H1 (cell line): ENCODE measurements at regions not wholly inside any gene's neighbourhood (a gene's known extent, or its start where the extent isn't known, plus 50 kb on each side); places are given as distances from the start of the nearest gene placed in this dataset.

Experiments used
- CTCF ChIA-PET: fragments of 300-600 bp; sonication (Branson Sonifier 250); formaldehyde crosslinking; loops from one replicate; lab custom pipeline; 2021; ENCODE audit not compliant: partially characterized antibody; lab: Charles Lee
- POLR2A ChIA-PET: fragments of 300-600 bp; sonication (Branson Sonifier 250); formaldehyde crosslinking; loops from one replicate; lab custom pipeline; 2021; ENCODE audit warnings: inconsistent platforms; ENCODE audit not compliant: partially characterized antibody; lab: Charles Lee
- DNase-seq, 2 experiments: peaks; one replicate each; pipeline versions ENCODE4 v3.0.0 to v3.0.0-alpha.2; 2010 to 2022; ENCODE audit warnings: low spot score in 2 of 2, low read depth in 1 of 2, mixed read lengths in 1 of 2
- FAIRE-seq: peaks from 2 replicates; lab custom pipeline; 2011; peaks lifted over from hg19 to GRCh38; lab: Jason Lieb, UNC
- H2AFZ ChIP-seq: 2 replicates; pipeline ENCODE4 v1.8.1; 2012; ENCODE audit warnings: low read length, inconsistent platforms
- H2AK5ac ChIP-seq: 2 replicates; pipeline ENCODE4 v1.6.1; 2013; ENCODE audit warnings: low read depth, low read length
- H2BK120ac ChIP-seq: replicated peaks from 2 replicates; pipeline ENCODE3; 2013; ENCODE audit warnings: low read depth, low read length, inconsistent platforms
- H2BK12ac ChIP-seq: 2 replicates; pipeline ENCODE4 v1.6.1; 2013; ENCODE audit warnings: low read depth, low read length
- H2BK15ac ChIP-seq: 2 replicates; pipeline ENCODE4 v1.6.1; 2013; ENCODE audit warnings: low read length
- H2BK20ac ChIP-seq: 2 replicates; pipeline ENCODE4 v1.6.1; 2013; ENCODE audit warnings: low read length
- H2BK5ac ChIP-seq: 2 replicates; pipeline ENCODE4 v1.6.1; 2013; ENCODE audit warnings: low read depth, low read length
- H3K14ac ChIP-seq: 2 replicates; pipeline ENCODE4 v1.6.1; 2013; ENCODE audit warnings: inconsistent platforms; ENCODE audit not compliant: insufficient read length
- H3K18ac ChIP-seq: 2 replicates; pipeline ENCODE4 v1.6.1; 2013; ENCODE audit warnings: low read length; ENCODE audit errors: extremely low read depth
- H3K23ac ChIP-seq: 2 replicates; pipeline ENCODE4 v1.6.1; 2013; ENCODE audit warnings: inconsistent platforms; ENCODE audit not compliant: insufficient read length
- H3K23me2 ChIP-seq: 2 replicates; pipeline ENCODE4 v1.6.1; 2013; ENCODE audit warnings: low read depth, low read length
- H3K27ac ChIP-seq: 2 replicates; pipeline ENCODE4 v1.6.1; 2011; ENCODE audit warnings: low read depth, low read length, inconsistent platforms
- H3K27me3 ChIP-seq, 4 experiments: replicated peaks in 1 of 4; 1 replicate in 1 of 4; 2 replicates in 3 of 4; pipeline versions ENCODE4 v1.6.1 to v1.8.1; 2011 to 2013; ENCODE audit warnings: low read length in 3 of 4, mild to moderate bottlenecking in 3 of 4, inconsistent platforms in 2 of 4, mixed read lengths in 2 of 4, moderate library complexity in 1 of 4; ENCODE audit not compliant: control insufficient read depth in 3 of 4, insufficient read depth in 3 of 4; ENCODE audit errors: extremely low read depth in 1 of 4
- H3K36me3 ChIP-seq, 4 experiments: 2 replicates each; pipeline versions ENCODE4 v1.6.1 to v1.8.1; 2011 to 2013; ENCODE audit warnings: mild to moderate bottlenecking in 4 of 4, low read length in 3 of 4, moderate library complexity in 2 of 4, control low read depth in 1 of 4, inconsistent platforms in 1 of 4; ENCODE audit not compliant: insufficient read depth in 4 of 4, control insufficient read depth in 2 of 4
- H3K4ac ChIP-seq: replicated peaks from 2 replicates; pipeline ENCODE3; 2013; ENCODE audit warnings: low read length, low read depth, mixed read lengths, inconsistent platforms; ENCODE audit not compliant: insufficient read length
- H3K4me1 ChIP-seq, 4 experiments: replicated peaks in 1 of 4; 1 replicate in 1 of 4; 2 replicates in 3 of 4; pipeline versions ENCODE4 v1.6.1 to v1.8.1; 2011 to 2013; ENCODE audit warnings: low read length in 3 of 4, inconsistent platforms in 2 of 4, mixed read lengths in 1 of 4; ENCODE audit not compliant: insufficient read depth in 4 of 4, control insufficient read depth in 3 of 4
- H3K4me2 ChIP-seq, 2 experiments: 2 replicates each; pipeline versions ENCODE4 v1.6.1 to v1.8.1; 2011 to 2013; ENCODE audit warnings: low read depth in 2 of 2, low read length in 2 of 2, control low read depth in 1 of 2, inconsistent platforms in 1 of 2, mild to moderate bottlenecking in 1 of 2; ENCODE audit not compliant: insufficient read depth in 1 of 2
- H3K4me3 ChIP-seq, 4 experiments: fragments of 200-600, 300-600 bp in 1 of 4; sonication (generic), shearing (Covaris generic), sonication (Bioruptor Twin) in 1 of 4; 2 replicates each; pipeline versions ENCODE4 v1.5.1 to v1.8.1; 2011 to 2016; ENCODE audit warnings: low read length in 4 of 4, low read depth in 3 of 4, control low read depth in 2 of 4, inconsistent platforms in 2 of 4, mild to moderate bottlenecking in 2 of 4, mixed read lengths in 1 of 4, moderate library complexity in 1 of 4; ENCODE audit not compliant: insufficient read depth in 2 of 4; ENCODE audit errors: extremely low read depth in 1 of 4
- H3K56ac ChIP-seq: replicated peaks from 2 replicates; pipeline ENCODE3; 2013; ENCODE audit warnings: low read depth, mild to moderate bottlenecking, mixed read lengths, low read length, inconsistent platforms; ENCODE audit not compliant: insufficient read length
- H3K79me1 ChIP-seq: 2 replicates; pipeline ENCODE4 v1.6.1; 2013; ENCODE audit warnings: low read depth, low read length, control low read depth
- H3K79me2 ChIP-seq, 2 experiments: 2 replicates each; pipeline versions ENCODE4 v1.6.1 to v1.8.1; 2012 to 2013; ENCODE audit warnings: low read length in 2 of 2, mild to moderate bottlenecking in 2 of 2, inconsistent platforms in 1 of 2; ENCODE audit not compliant: insufficient read depth in 2 of 2, control insufficient read depth in 1 of 2
- H3K9ac ChIP-seq, 4 experiments: replicated peaks in 1 of 4; 1 replicate in 1 of 4; 2 replicates in 3 of 4; pipeline versions ENCODE4 v1.6.1 to v1.8.1; 2011 to 2013; ENCODE audit warnings: low read depth in 3 of 4, low read length in 3 of 4, control low read depth in 2 of 4, mild to moderate bottlenecking in 2 of 4, moderate library complexity in 2 of 4, inconsistent platforms in 1 of 4; ENCODE audit errors: extremely low read depth in 1 of 4
- H3K9me3 ChIP-seq, 2 experiments: 2 replicates each; pipeline versions ENCODE4 v1.6.1 to v1.8.1; 2012 to 2013; ENCODE audit warnings: mild to moderate bottlenecking in 2 of 2, moderate library complexity in 2 of 2, control low read depth in 1 of 2, inconsistent platforms in 1 of 2, low read depth in 1 of 2, low read length in 1 of 2, mixed read lengths in 1 of 2; ENCODE audit not compliant: insufficient read depth in 2 of 2
- H4K20me1 ChIP-seq, 2 experiments: replicated peaks in 1 of 2; 2 replicates each; pipeline versions ENCODE3 to v1.8.1; 2011 to 2013; ENCODE audit warnings: inconsistent platforms in 2 of 2, low read length in 2 of 2, mild to moderate bottlenecking in 1 of 2; ENCODE audit not compliant: insufficient read depth in 2 of 2, control insufficient read depth in 1 of 2
- H4K5ac ChIP-seq: 2 replicates; pipeline ENCODE4 v1.6.1; 2013; ENCODE audit warnings: low read length, low read depth, mixed read lengths, inconsistent platforms; ENCODE audit not compliant: insufficient read length
- H4K8ac ChIP-seq: 2 replicates; pipeline ENCODE4 v1.8.0; 2013; ENCODE audit warnings: mild to moderate bottlenecking, moderate library complexity, low read length, inconsistent platforms; ENCODE audit not compliant: insufficient read depth; ENCODE audit errors: extremely low read depth
- H4K91ac ChIP-seq: replicated peaks from 2 replicates; pipeline ENCODE3; 2013; ENCODE audit warnings: low read length, mixed read lengths, inconsistent platforms; ENCODE audit not compliant: insufficient read length
- BCL11A ChIP-seq, 2 experiments: IDR thresholded peaks; one replicate each; pipeline ENCODE4 v1.6.1; 2011; ENCODE audit warnings: low read depth in 2 of 2, low read length in 2 of 2, mild to moderate bottlenecking in 2 of 2
- CHD2 ChIP-seq: IDR thresholded peaks from 2 replicates; pipeline ENCODE4 v1.6.1; 2012; ENCODE audit warnings: low read length, improper control_type of control experiment
- EGR1 ChIP-seq: IDR thresholded peaks from 2 replicates; pipeline ENCODE4 v1.6.1; 2011; ENCODE audit warnings: low read depth, low read length, borderline replicate concordance
- KDM5A ChIP-seq: fragments of 200-600 bp; IDR thresholded peaks from 2 replicates; pipeline ENCODE4 v1.7.1; 2012; ENCODE audit warnings: mild to moderate bottlenecking, low read length, inconsistent platforms, mixed read lengths
- RFX5 ChIP-seq: IDR thresholded peaks from 2 replicates; pipeline ENCODE4 v1.6.1; 2011; ENCODE audit warnings: low read depth, low read length, improper control_type of control experiment, borderline replicate concordance
- SAP30 ChIP-seq: fragments of 300-600 bp; sonication (generic); IDR thresholded peaks from 2 replicates; pipeline ENCODE4 v1.7.1; 2012; ENCODE audit warnings: low read length, moderate library complexity, mild to moderate bottlenecking, inconsistent platforms; ENCODE audit not compliant: insufficient read depth, insufficient replicate concordance
- WGBS, 2 experiments: shearing (Covaris generic) in 1 of 2; methylation state at CpG; one replicate each; pipeline versions ENCODE4 v1.1.6 to v1.1.7; 2013 to 2015; ENCODE audit warnings: low lambda C conversion rate in 2 of 2, mixed read lengths in 2 of 2, inconsistent platforms in 1 of 2, low coverage in 1 of 2, missing lambda C conversion rate in 1 of 2; ENCODE audit not compliant: insufficient replicate concordance in 2 of 2, insufficient coverage in 1 of 2, insufficient read length in 1 of 2; ENCODE audit errors: extremely low coverage in 1 of 2, missing lambda C conversion rate in 1 of 2; 5-methylcytosine and 5-hydroxymethylcytosine counted together
- TF ChIP-seq, protein P1 (sequence below): IDR thresholded peaks from 2 replicates; pipeline ENCODE4 v1.6.1; 2011; ENCODE audit warnings: low read length, improper control_type of control experiment
- TF ChIP-seq, protein P2 (sequence below): IDR thresholded peaks from 2 replicates; pipeline ENCODE4 v1.6.1; 2011; ENCODE audit warnings: low read depth, mild to moderate bottlenecking, low read length; ENCODE audit not compliant: insufficient read depth
- TF ChIP-seq, protein P3 (sequence below): IDR thresholded peaks from 2 replicates; pipeline ENCODE4 v1.6.1; 2012; ENCODE audit warnings: inconsistent platforms

DNA sequence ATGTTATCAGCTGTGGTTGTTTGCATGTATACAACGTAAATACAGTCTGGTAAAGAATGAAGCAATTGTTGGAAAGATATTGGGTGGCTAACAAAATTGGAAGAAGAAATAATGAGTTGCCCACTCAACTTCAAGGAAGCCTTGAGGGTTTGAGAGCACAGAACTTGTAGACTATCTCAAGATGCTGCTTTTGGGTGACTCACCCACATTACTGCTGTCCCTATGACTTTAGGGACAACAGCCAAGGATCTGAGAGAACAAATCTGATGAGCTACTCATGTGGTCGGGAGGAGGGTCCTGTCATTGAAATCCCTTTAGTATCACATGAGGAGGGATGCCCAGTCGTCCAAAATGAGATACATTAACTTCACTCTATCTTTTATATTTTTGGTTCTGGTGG lies 261.8 kb downstream of the GAS1 start:
- Histone ChIP-seq H4K5ac (no peak overlapping the region), H3K23me2 (no peaks in the 10 kb centered on the region), H4K8ac (no peak overlapping the region), H2BK12ac (no peak overlapping the region), H3K23ac (no peak overlapping the region), H3K9me3 (no peaks in the 10 kb centered on the region), H3K27ac (no peak overlapping the region), H3K4me2 (no peak overlapping the region), H3K56ac (no peak overlapping the region), H2BK120ac (no peak overlapping the region), H3K4me3 (no peak overlapping the region), H3K79me1 (no peaks in the 10 kb centered on the region), H4K91ac (no peak overlapping the region), H3K4ac (no peak overlapping the region), H2BK20ac (no peak overlapping the region), H3K36me3 (no peaks in the 10 kb centered on the region), H2AK5ac (no peak overlapping the region), H4K20me1 (no peaks in the 10 kb centered on the region), H2BK15ac (no peak overlapping the region), H3K27me3 (no peaks in the 10 kb centered on the region), H3K79me2 (no peaks in the 10 kb centered on the region), H3K9ac (no peak overlapping the region), H3K14ac (no peak overlapping the region), H2AFZ (no peak overlapping the region; the same call in 1 of the 2 replicates), H3K18ac (no peak overlapping the region), H3K4me1 (no peaks in the 10 kb centered on the region), H2BK5ac (no peak overlapping the region)
- CTCF ChIA-PET = interaction anchor here (1.2 kb wide), 1 partner anchor 575 kb away, joined by 3 read pairs; no protein-coding TSS in a partner anchor
- POLR2A ChIA-PET = no interaction called here
- FAIRE-seq (no peak), DNase-seq (no peak)
- TF ChIP-seq CHD2 (no peak), KDM5A (no peak), EGR1 (no peak), SAP30 (no peak), RFX5 (no peak), BCL11A (IDR thresholded peaks at IDR 0.05; ENCODE audit: low read depth in 2 of 2, low read length in 2 of 2) (no peak)
- TF ChIP-seq, protein P1, sequence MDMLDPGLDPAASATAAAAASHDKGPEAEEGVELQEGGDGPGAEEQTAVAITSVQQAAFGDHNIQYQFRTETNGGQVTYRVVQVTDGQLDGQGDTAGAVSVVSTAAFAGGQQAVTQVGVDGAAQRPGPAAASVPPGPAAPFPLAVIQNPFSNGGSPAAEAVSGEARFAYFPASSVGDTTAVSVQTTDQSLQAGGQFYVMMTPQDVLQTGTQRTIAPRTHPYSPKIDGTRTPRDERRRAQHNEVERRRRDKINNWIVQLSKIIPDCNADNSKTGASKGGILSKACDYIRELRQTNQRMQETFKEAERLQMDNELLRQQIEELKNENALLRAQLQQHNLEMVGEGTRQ = no peak
- TF ChIP-seq, protein P2, sequence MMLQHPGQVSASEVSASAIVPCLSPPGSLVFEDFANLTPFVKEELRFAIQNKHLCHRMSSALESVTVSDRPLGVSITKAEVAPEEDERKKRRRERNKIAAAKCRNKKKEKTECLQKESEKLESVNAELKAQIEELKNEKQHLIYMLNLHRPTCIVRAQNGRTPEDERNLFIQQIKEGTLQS = no peak
- TF ChIP-seq, protein P3, sequence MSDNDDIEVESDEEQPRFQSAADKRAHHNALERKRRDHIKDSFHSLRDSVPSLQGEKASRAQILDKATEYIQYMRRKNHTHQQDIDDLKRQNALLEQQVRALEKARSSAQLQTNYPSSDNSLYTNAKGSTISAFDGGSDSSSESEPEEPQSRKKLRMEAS = no peak
- WGBS, 2 experiments = 89% methylated on average over 3 of the region's 3 CpGs; no CpG with 5 or more reads in 1 of the 2 experiments
